NCI-H526 treated with DMSO at 0.1 percent for 48 hours (cell line): ENCODE measurements at regions not wholly inside any gene's neighbourhood (a gene's known extent, or its start where the extent isn't known, plus 50 kb on each side); places are given as distances from the start of the nearest gene placed in this dataset.

ENCODE experiments used
- DNase-seq: peaks from one replicate; lab custom pipeline; 2025; lab: John Stamatoyannopoulos, UW

- DNase-seq = no peak
Observed at GRCh38 chr5:24823625-24824024, 178.8 kb upstream of the CDH10 start.

- DNase-seq = no peak
Observed at GRCh38 chr5:24819841-24820240, 175.1 kb upstream of the CDH10 start.

GRCh38 chr5:24817966-24818365 lies 173.2 kb upstream of the CDH10 start:
- DNase-seq = no peak

- DNase-seq = no peak
Observed at GRCh38 chr5:24816206-24816605, 171.4 kb upstream of the CDH10 start.

GRCh38 chr5:24805230-24805629 lies 160.5 kb upstream of the CDH10 start:
- no peak for DNase-seq

GRCh38 chr5:24804221-24804681 lies 159.5 kb upstream of the CDH10 start:
- DNase-seq = no peak

GRCh38 chr5:24791326-24791725 lies 146.5 kb upstream of the CDH10 start:
- DNase-seq = no peak

GRCh38 chr5:24789611-24790351 lies 145.0 kb upstream of the CDH10 start:
- no peak for DNase-seq

- no peak for DNase-seq
Observed at GRCh38 chr5:24788829-24789514, 144.2 kb upstream of the CDH10 start.

- no peak for DNase-seq
Observed at GRCh38 chr5:24786108-24786507, 141.3 kb upstream of the CDH10 start.

- DNase-seq = no peak
Observed at GRCh38 chr5:24783596-24783995, 138.8 kb upstream of the CDH10 start.

- DNase-seq = no peak
Observed at GRCh38 chr5:24777392-24777791, 132.6 kb upstream of the CDH10 start.

- no peak for DNase-seq
Observed at GRCh38 chr5:24773261-24773660, 128.5 kb upstream of the CDH10 start.

- DNase-seq = no peak
Observed at GRCh38 chr5:24767086-24767485, 122.3 kb upstream of the CDH10 start.

GRCh38 chr5:24765219-24765618 lies 120.4 kb upstream of the CDH10 start:
- no peak for DNase-seq

- DNase-seq = no peak
Observed at GRCh38 chr5:24750355-24750754, 105.6 kb upstream of the CDH10 start.

- DNase-seq = no peak
Observed at GRCh38 chr5:24749701-24750100, 104.9 kb upstream of the CDH10 start.

GRCh38 chr5:24747327-24747726 lies 102.5 kb upstream of the CDH10 start:
- no peak for DNase-seq

GRCh38 chr5:24742334-24742733 lies 97.6 kb upstream of the CDH10 start:
- no peak for DNase-seq

GRCh38 chr5:24737163-24737562 lies 92.4 kb upstream of the CDH10 start:
- no peak for DNase-seq

GRCh38 chr5:24735284-24735683 lies 90.5 kb upstream of the CDH10 start:
- no peak for DNase-seq

GRCh38 chr5:24732184-24732583 lies 87.4 kb upstream of the CDH10 start:
- no peak for DNase-seq

GRCh38 chr5:24720743-24721142 lies 76.0 kb upstream of the CDH10 start:
- DNase-seq = no peak

- DNase-seq = no peak
Observed at GRCh38 chr5:24714746-24715145, 70.0 kb upstream of the CDH10 start.
